NT2/D1 (cell line): ENCODE measurements at regions not wholly inside any gene's neighbourhood (a gene's known extent, or its start where the extent isn't known, plus 50 kb on each side); places are given as distances from the start of the nearest gene placed in this dataset.
A peak's percentile ranks its signal among the peaks of the same experiment; 100 is the strongest.

Experiments
- DNase-seq: peaks from one replicate; pipeline ENCODE4 v3.0.0-alpha.2; 2011; ENCODE audit warnings: low read depth, low spot score
- H3K27me3 ChIP-seq: 2 replicates; pipeline ENCODE4 v1.6.0; 2011; ENCODE audit warnings: mild to moderate bottlenecking; ENCODE audit not compliant: insufficient read length, insufficient read depth
- H3K36me3 ChIP-seq: 2 replicates; pipeline ENCODE4 v1.6.1; 2011; ENCODE audit warnings: mild to moderate bottlenecking, low read length, mixed read lengths; ENCODE audit not compliant: insufficient read depth, insufficient read length
- H3K4me1 ChIP-seq: 2 replicates; pipeline ENCODE4 v1.5.1; 2011; ENCODE audit not compliant: insufficient read depth, insufficient read length
- H3K4me3 ChIP-seq: 2 replicates; pipeline ENCODE4 v1.5.1; 2011; ENCODE audit warnings: low read depth; ENCODE audit not compliant: insufficient read length
- H3K9ac ChIP-seq: 2 replicates; pipeline ENCODE4 v1.6.0; 2011; ENCODE audit warnings: low read depth; ENCODE audit not compliant: insufficient read length
- H3K9me3 ChIP-seq: 2 replicates; pipeline ENCODE4 v1.5.1; 2011; ENCODE audit warnings: mild to moderate bottlenecking, low read length; ENCODE audit not compliant: insufficient read depth
- SUZ12 ChIP-seq: IDR thresholded peaks from 2 replicates; pipeline ENCODE4 v1.6.1; 2011; ENCODE audit not compliant: insufficient read length, insufficient read depth; ENCODE audit errors: extremely low read depth
- YY1 ChIP-seq: IDR thresholded peaks from 2 replicates; pipeline ENCODE4 v1.6.1; 2011; ENCODE audit not compliant: insufficient read length, insufficient read depth
- ZNF274 ChIP-seq: IDR thresholded peaks from 2 replicates; pipeline ENCODE4 v1.6.1; 2011; ENCODE audit warnings: mild to moderate bottlenecking, low read depth, low read length

DNA sequence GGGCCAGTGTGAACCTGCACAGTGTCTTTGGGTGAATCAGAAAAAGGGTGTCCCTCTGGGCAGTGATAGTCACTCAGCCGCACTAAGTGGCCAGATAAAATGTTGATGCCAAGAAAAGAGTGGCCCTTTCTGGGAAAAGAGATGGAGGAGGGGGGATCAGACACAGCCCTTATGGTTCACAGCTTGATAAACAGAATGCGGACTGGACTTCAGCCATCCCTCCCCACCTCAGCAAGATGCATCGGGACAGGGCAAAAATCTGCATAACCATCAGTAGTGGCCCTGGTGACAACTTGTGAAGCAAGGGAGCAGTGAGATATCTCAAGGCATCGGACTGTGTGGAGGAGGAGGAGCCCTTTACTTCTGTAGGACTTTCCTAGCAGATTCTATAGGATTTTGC lies 353.8 kb upstream of the PLXNA2 start:
- peaks cover 7% of the 10 kb centered on the region for H3K4me1 ChIP-seq
- no peaks in the 10 kb centered on the region for H3K27me3 ChIP-seq
- no peaks in the 10 kb centered on the region for H3K36me3 ChIP-seq
- no peaks in the 10 kb centered on the region for H3K9me3 ChIP-seq
- no peak for TF ChIP-seq ZNF274
- TF ChIP-seq SUZ12, result no peak
- TF ChIP-seq YY1, result no peak
- no peak overlapping the region for H3K9ac ChIP-seq
- no peak overlapping the region for H3K4me3 ChIP-seq
- no peak for DNase-seq

DNA sequence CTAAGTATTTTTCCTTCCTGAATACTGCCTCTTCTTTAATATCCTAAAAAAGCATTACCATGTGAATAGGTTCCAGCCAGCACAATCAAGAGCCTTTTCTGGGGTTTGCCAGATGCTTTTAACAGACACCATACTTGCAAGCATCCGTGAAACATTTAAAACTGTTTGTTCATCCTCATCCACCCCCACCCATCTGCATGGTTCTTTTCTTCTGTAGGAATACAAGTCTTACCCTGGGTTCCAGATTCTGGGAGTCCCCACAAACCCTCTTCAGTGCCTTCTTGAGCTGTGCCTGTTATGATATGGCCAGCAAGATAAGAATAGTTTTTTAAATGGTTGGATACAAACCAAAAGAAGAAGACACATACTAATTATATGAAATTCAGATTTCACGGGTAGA lies 354.9 kb upstream of the PLXNA2 start:
- no peak overlapping the region for H3K9ac ChIP-seq
- no peaks in the 10 kb centered on the region for H3K9me3 ChIP-seq
- TF ChIP-seq YY1 (no peak), ZNF274 (no peak), SUZ12 (no peak)
- peaks cover 7% of the 10 kb centered on the region for H3K4me1 ChIP-seq
- DNase-seq, result no peak
- H3K36me3 ChIP-seq, result no peaks in the 10 kb centered on the region
- no peak overlapping the region for H3K4me3 ChIP-seq
- no peaks in the 10 kb centered on the region for H3K27me3 ChIP-seq

DNA sequence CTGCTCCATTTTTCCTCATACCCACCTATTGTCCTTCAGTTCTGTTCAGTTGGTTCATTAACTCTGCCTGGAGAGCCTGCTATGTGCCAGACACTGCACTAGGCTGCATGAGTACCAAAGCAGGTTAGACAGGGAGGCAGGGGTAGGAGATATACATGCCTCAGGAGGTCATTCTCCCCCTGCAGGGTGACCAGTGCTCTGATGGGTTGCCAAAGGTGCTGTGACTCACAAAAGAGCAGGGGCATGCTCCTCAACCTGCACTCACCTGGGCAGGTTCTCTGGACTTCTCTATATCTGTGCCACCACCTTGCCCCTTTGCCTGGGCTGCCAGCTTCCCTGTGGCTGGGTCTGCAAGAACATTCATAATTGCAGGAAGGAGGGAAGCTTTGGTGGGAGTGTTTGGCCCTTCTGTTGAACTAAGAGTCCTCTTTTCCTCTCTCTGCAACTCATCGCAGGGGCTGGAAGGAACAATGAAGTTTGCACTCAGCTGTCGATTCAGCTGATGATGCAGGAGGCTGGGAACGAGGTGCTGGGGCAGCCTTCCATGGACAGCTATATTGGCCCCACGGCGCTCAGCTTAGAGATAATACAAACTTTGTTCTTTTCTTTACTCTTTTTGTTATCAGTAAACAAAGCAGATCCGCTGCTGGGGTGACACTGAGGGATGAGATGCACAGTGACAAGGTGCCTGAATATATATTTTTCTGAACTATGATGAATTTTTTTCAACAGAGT lies 356.4 kb upstream of the PLXNA2 start:
- Histone ChIP-seq H3K4me3 (no peak overlapping the region), H3K36me3 (no peaks in the 10 kb centered on the region), H3K9me3 (no peaks in the 10 kb centered on the region), H3K9ac (no peak overlapping the region), H3K27me3 (no peaks in the 10 kb centered on the region), H3K4me1 (peaks cover 7% of the 10 kb centered on the region)
- no peak for DNase-seq
- no peak for TF ChIP-seq SUZ12
- no peak for TF ChIP-seq YY1
- no peak for TF ChIP-seq ZNF274

DNA sequence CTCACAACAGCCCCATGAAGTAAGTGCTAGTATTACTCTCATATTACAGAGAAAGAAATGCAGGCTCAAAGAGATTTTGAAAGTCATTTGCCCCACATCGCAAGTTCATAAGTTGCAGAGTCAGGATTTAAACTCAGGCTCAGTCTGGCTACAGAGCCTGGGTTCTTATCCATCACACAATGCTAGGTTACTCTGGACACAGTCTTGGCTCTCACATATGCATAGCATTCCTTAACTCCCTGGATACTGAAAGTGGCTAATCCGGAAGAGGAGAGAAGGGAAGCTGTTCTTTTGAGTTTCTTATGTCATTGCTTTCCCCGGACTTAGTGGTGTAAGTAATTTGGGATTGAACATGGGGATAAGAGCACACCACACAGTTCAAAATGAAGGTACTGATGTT lies 357.4 kb upstream of the PLXNA2 start:
- H3K9me3 ChIP-seq, result no peaks in the 10 kb centered on the region

DNA sequence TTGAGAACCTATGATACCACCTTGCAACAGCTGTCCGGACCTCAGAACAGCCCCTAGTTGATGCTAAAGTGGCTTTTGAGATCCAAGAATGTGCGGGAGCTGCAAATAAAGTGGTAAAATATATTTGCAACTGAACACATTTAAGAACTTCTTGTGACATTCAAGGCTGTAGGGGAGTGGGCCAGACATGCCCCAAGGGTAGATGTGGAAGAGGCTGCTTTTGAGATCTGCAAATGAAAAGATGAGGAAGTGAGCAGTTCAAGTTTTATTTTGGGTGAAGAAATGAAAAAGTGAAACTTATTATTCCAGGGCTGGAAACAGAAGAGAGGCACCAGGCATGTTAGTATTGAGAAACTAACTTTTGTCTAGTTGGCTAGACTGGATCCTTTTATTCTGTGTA lies 359.5 kb upstream of the PLXNA2 start:
- no peak overlapping the region for H3K9ac ChIP-seq
- H3K36me3 ChIP-seq, result no peaks in the 10 kb centered on the region
- H3K4me1 ChIP-seq, result peaks cover 4% of the 10 kb centered on the region
- no peaks in the 10 kb centered on the region for H3K9me3 ChIP-seq
- no peak for TF ChIP-seq SUZ12
- TF ChIP-seq ZNF274, result no peak
- TF ChIP-seq YY1, result no peak
- no peaks in the 10 kb centered on the region for H3K27me3 ChIP-seq
- H3K4me3 ChIP-seq, result no peak overlapping the region
- no peak for DNase-seq

More for the DNA sequence above, 357.4 kb upstream of the PLXNA2 start:
- no peak overlapping the region for H3K9ac ChIP-seq
- no peaks in the 10 kb centered on the region for H3K36me3 ChIP-seq
- peaks cover 7% of the 10 kb centered on the region for H3K4me1 ChIP-seq
- H3K27me3 ChIP-seq, result no peaks in the 10 kb centered on the region
- no peak for TF ChIP-seq ZNF274
- no peak for TF ChIP-seq YY1
- no peak for TF ChIP-seq SUZ12
- DNase-seq, result peak; percentile 13
- H3K4me3 ChIP-seq, result no peak overlapping the region

DNA sequence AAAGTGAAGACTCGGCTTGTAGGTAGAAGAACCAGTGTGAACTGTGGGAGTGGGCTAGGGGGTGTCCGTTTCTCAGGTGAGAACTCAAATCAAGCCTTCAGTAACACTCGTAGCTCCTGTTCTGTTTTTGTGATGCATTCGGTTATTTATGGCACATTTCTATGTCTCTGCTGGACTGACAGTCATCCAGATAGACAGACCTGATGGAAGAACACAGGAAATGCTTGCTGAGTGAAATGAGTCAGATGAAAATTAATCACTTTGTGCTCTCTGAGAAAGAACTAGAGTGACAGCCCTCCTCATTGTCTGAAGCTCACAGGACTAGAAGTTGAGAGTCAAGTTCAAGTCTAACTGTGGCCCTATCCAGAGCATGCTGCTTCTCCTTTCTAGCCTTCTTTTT lies 360.1 kb upstream of the PLXNA2 start:
- Histone ChIP-seq H3K27me3 (no peaks in the 10 kb centered on the region), H3K4me1 (peaks cover 4% of the 10 kb centered on the region), H3K36me3 (no peaks in the 10 kb centered on the region), H3K9ac (no peak overlapping the region), H3K9me3 (no peaks in the 10 kb centered on the region), H3K4me3 (no peak overlapping the region)
- no peak for DNase-seq
- TF ChIP-seq ZNF274 (no peak), SUZ12 (no peak), YY1 (no peak)

DNA sequence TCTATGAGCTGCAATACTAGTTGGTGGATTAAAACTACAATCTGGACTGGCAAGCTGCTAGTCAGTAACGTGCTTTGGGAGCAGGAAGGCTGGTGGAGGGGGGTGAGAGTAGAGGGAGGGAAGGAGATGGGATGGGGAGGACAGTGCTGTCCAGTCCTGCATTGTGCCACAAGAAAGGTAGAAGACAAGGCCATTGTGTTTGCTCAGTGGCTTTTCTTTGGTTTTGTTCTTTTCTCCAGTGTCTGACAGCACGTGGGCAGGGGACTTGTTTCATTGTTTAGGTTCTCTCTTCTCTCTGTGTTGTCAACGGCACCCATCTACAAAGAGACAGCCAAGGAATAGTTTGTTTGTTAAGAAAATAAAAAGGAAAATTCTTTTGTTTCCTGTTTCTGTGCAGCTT lies 362.8 kb upstream of the PLXNA2 start:
- Histone ChIP-seq H3K9ac (no peak overlapping the region), H3K27me3 (no peaks in the 10 kb centered on the region), H3K4me3 (no peak overlapping the region), H3K9me3 (no peaks in the 10 kb centered on the region), H3K36me3 (no peaks in the 10 kb centered on the region), H3K4me1 (no peaks in the 10 kb centered on the region)
- no peak for DNase-seq
- TF ChIP-seq SUZ12 (no peak), YY1 (no peak), ZNF274 (no peak)

DNA sequence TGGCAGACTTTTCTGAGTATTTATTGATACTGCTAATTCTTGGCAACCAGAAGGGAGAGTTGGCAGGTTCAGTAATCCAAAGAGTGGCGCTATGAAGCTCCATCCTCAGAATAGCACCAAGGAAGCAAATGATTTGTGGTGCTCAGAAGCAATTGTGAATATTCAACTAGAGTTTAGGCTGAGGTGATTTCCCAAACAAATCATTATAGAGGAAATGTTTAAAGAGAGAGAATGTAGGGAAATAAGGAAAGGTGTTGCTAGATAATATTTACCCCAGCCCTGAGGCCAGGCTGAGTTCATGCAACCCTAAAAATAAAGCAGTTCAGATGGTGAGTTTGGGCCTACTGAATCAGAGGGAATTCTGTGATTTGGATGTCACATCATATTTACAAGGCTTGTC lies 363.4 kb upstream of the PLXNA2 start:
- TF ChIP-seq SUZ12, result no peak
- TF ChIP-seq YY1, result no peak
- no peaks in the 10 kb centered on the region for H3K36me3 ChIP-seq
- no peaks in the 10 kb centered on the region for H3K4me1 ChIP-seq
- no peak for DNase-seq
- H3K9me3 ChIP-seq, result no peaks in the 10 kb centered on the region
- H3K9ac ChIP-seq, result no peak overlapping the region
- H3K4me3 ChIP-seq, result no peak overlapping the region
- H3K27me3 ChIP-seq, result no peaks in the 10 kb centered on the region
